ENCODE measurements at regions not wholly inside any gene's neighbourhood (a gene's known extent, or its start where the extent isn't known, plus 50 kb on each side); places are given as distances from the start of the nearest gene placed in this dataset.

DNA sequence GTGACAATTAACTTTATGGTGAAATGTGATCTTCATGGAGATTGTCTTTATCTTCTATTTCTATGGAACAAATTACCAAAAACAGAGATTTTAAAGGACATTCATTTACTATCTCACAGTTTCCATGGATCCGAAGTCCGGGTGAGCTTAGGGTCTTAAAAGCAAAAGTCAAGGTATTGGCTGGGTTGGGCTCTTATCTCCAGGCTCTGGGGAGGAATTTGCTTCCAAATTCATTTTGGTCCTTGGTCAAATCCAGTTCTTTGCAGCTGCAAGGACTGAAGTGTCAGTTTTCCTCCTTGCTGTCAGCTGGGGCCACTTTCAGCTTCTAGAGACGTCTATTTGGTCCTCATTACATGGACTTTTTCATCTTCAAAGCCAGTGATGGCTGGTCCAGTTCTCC is 395.8 kb upstream of the MAF start:
- no peak for TF ChIP-seq POLR2AphosphoS5 (IDR thresholded peaks at IDR 0.05)
- TF ChIP-seq, protein P1, sequence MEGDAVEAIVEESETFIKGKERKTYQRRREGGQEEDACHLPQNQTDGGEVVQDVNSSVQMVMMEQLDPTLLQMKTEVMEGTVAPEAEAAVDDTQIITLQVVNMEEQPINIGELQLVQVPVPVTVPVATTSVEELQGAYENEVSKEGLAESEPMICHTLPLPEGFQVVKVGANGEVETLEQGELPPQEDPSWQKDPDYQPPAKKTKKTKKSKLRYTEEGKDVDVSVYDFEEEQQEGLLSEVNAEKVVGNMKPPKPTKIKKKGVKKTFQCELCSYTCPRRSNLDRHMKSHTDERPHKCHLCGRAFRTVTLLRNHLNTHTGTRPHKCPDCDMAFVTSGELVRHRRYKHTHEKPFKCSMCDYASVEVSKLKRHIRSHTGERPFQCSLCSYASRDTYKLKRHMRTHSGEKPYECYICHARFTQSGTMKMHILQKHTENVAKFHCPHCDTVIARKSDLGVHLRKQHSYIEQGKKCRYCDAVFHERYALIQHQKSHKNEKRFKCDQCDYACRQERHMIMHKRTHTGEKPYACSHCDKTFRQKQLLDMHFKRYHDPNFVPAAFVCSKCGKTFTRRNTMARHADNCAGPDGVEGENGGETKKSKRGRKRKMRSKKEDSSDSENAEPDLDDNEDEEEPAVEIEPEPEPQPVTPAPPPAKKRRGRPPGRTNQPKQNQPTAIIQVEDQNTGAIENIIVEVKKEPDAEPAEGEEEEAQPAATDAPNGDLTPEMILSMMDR (IDR thresholded peaks at IDR 0.05) = no peak
